Neutrophil (primary cell): ENCODE measurements at regions not wholly inside any gene's neighbourhood (a gene's known extent, or its start where the extent isn't known, plus 50 kb on each side); places are given as distances from the start of the nearest gene placed in this dataset.
"Not testable (repeated sequence)": the region's sequence is repeated elsewhere in the genome, so short reads cannot be mapped to it uniquely, and the experiment has no call there.

Source experiments
- H3K27ac ChIP-seq: fragments of 200-600 bp; sonication (generic); 2 replicates; pipeline ENCODE4 v1.5.1; 2016; ENCODE audit warnings: mild to moderate bottlenecking, moderate library complexity
- H3K27me3 ChIP-seq: fragments of 200-600 bp; sonication (generic); 2 replicates; pipeline ENCODE4 v1.6.0; 2016; ENCODE audit warnings: mild to moderate bottlenecking
- H3K36me3 ChIP-seq: fragments of 200-600 bp; sonication (generic); 2 replicates; pipeline ENCODE4 v1.5.1; 2017
- H3K4me1 ChIP-seq, 2 experiments: fragments of 200-600 bp in 1 of 2; sonication (generic) in 1 of 2; 1 replicate in 1 of 2; 2 replicates in 1 of 2; pipeline versions ENCODE4 v1.5.1 to v1.6.1; 2013 to 2016; ENCODE audit warnings: low read depth in 1 of 2, low read length in 1 of 2, mild to moderate bottlenecking in 1 of 2, moderate library complexity in 1 of 2; ENCODE audit not compliant: control insufficient read depth in 1 of 2, insufficient read depth in 1 of 2
- H3K4me3 ChIP-seq, 2 experiments: fragments of 200-600 bp in 1 of 2; sonication (generic) in 1 of 2; 1 replicate in 1 of 2; 2 replicates in 1 of 2; pipeline ENCODE4 v1.5.1; 2013 to 2016; ENCODE audit warnings: low read depth in 1 of 2, low read length in 1 of 2, mild to moderate bottlenecking in 1 of 2, moderate library complexity in 1 of 2
- H3K9me3 ChIP-seq: fragments of 200-600 bp; sonication (generic); 2 replicates; pipeline ENCODE4 v1.5.1; 2016
- TF ChIP-seq, protein P1 (sequence below): fragments of 200-600 bp; sonication (generic); IDR thresholded peaks from 2 replicates; pipeline ENCODE4 v1.5.1; 2016; ENCODE audit warnings: antibody characterized with exemption

DNA sequence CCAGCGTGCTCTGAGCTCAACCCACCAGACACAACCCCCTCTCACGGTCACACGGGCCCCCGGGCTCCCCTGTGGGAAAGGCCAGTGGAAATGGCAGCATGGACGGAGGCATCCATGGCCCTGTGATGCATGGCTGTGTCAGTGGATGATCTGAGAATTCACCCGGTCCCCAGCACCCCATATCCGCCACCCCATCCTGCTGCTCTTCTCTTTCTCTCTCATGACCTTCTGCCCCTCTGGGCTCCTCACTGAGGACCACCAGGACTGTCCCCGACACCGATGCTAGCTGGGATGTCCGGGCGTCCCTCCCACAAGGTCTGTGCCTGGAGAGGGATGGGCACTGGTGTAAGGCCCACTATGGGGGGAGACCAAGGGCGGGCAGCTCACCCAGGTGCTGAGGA, 282.2 kb downstream of the ADGRD1 start:
- Histone ChIP-seq H3K9me3 (no peaks in the 10 kb centered on the region), H3K36me3 (no peaks in the 10 kb centered on the region), H3K4me1 (no peaks in the 10 kb centered on the region), H3K27me3 (peaks cover 15% of the 10 kb centered on the region), H3K4me3 (no peak overlapping the region), H3K27ac (no peak overlapping the region)
- TF ChIP-seq, protein P1, sequence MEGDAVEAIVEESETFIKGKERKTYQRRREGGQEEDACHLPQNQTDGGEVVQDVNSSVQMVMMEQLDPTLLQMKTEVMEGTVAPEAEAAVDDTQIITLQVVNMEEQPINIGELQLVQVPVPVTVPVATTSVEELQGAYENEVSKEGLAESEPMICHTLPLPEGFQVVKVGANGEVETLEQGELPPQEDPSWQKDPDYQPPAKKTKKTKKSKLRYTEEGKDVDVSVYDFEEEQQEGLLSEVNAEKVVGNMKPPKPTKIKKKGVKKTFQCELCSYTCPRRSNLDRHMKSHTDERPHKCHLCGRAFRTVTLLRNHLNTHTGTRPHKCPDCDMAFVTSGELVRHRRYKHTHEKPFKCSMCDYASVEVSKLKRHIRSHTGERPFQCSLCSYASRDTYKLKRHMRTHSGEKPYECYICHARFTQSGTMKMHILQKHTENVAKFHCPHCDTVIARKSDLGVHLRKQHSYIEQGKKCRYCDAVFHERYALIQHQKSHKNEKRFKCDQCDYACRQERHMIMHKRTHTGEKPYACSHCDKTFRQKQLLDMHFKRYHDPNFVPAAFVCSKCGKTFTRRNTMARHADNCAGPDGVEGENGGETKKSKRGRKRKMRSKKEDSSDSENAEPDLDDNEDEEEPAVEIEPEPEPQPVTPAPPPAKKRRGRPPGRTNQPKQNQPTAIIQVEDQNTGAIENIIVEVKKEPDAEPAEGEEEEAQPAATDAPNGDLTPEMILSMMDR: no peak

DNA sequence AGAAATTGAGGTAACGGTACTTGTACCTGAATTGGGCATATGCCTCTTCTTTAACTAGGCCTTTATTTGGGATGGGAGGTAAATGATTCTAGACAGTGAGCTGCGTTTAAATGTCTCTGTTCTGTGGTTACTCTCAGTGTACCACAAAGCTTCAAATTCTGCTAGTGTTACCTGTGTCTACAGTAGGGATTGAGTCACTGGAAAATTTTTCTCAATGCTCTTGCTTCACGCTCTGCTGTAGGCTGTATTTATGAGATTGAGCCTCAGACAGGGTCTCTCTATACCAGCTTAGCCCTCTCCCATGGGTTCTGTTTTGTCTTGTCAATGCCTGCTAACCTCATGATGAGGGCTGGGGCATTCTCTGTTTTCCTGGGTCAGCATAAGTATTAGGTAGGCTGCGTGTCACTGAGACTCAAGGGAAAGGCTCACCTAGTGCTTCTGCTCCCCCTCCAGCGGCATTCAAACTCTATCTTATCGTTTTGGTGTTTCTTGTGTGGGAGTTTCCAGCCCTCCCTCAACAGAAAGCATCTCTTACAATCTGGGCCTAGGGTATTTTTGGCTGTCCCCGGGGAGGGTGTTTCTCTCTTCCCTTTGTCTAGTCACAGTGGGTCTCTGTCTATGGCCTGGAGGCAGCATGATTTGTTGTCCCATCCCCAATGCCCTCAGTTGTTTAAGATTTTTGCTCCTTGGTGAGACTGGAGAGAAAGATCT, 285.8 kb downstream of the ADGRD1 start:
- TF ChIP-seq, protein P1: no peak
- Histone ChIP-seq H3K4me1 (no peaks in the 10 kb centered on the region), H3K9me3 (no peaks in the 10 kb centered on the region), H3K4me3 (no peak overlapping the region), H3K36me3 (no peaks in the 10 kb centered on the region), H3K27ac (no peak overlapping the region), H3K27me3 (no peaks in the 10 kb centered on the region)

DNA sequence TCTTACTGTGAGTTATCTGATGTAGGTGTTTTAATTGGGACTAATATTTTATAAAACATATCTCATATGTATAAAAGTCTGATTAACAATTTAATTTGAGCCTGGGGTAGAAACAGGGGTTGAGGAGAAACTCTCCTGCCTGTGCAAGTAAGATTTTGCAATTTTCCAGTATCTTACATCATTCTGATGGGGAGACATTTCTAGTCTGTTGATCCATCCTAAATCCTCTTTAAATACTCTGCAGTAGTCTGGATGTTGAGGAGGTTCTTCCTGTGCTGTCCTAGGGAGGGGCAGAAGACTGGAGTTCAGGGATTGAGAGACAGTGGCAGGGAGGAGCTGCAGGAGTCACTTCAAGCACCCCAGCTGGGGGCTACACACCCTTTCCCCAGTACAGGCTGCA, 287.8 kb downstream of the ADGRD1 start:
- TF ChIP-seq, protein P1: no peak
- Histone ChIP-seq H3K36me3 (no peaks in the 10 kb centered on the region), H3K4me3 (no peak overlapping the region), H3K4me1 (no peaks in the 10 kb centered on the region), H3K27me3 (no peaks in the 10 kb centered on the region), H3K9me3 (no peaks in the 10 kb centered on the region), H3K27ac (no peak overlapping the region)

DNA sequence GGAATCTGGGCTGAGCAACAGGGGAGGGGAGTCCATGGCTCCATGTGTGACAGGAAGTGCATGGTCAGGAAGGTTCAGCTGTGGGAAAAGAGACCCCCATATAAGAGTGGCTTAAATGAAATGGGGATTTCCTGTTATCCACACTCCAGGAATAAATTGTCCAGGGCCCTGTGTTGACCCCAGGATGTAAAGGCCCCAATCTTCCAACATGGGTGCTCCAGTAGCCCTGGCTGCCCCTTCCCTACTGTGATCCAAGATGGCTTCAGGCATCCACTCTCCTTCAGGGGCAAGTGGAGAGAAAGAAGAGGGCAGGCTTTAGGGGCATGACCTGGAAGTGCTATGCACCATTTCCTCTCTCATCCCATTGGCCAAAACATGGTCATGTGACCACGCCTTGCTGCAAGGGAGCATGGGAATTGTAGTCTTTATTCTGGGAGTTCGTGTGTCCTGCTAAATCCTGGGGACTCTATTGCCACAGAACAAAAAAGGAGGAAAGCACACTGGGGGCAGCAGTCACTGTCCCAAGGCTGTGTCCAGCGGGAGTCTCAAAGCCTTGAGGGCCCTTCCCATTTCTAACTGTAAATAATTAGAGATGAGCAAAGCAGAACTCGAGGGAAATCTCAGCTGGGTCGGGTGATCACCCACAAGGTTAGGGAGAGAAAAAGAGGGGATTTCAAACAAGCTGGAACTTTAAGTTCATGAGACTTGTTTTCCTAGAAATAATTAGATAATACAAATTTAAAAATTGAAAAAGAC, 289.2 kb downstream of the ADGRD1 start:
- H3K4me3 ChIP-seq: no peak overlapping the region
- H3K27ac ChIP-seq: no peak overlapping the region

DNA sequence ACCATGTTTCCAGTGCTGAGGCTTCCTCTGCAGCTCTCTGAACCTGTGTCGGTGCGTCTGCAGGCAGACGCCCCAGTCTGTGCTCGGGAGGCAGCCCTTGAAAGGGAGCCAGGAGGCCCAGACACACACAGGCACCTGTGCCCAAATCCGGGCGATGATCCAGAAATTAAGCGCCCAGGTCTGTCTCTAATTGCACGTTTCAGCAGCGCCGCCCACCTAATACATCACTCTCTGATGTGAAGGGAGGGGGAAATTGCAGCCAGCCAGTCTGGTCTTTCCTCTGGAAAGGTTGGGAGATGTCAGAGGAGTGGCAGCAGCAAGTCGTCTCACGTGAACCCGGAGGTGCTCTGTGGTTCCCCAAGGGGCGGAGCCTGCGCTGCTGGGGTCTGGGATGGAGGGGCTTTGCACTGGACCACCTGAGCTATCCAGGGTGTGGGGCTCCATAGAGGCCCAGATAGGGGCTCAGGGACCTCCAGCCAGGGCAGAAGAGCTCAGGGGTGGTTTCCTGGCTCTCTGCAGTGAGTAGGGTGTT, 290.5 kb downstream of the ADGRD1 start:
- not testable (repeated sequence) for H3K36me3 ChIP-seq, H3K27me3 ChIP-seq, H3K27ac ChIP-seq, H3K4me1 ChIP-seq, H3K9me3 ChIP-seq, H3K4me3 ChIP-seq

More for the DNA sequence above, 289.2 kb downstream of the ADGRD1 start:
- Histone ChIP-seq H3K27me3 (no peaks in the 10 kb centered on the region), H3K9me3 (no peaks in the 10 kb centered on the region), H3K36me3 (no peaks in the 10 kb centered on the region), H3K4me1 (no peaks in the 10 kb centered on the region)
- TF ChIP-seq, protein P1: no peak

DNA sequence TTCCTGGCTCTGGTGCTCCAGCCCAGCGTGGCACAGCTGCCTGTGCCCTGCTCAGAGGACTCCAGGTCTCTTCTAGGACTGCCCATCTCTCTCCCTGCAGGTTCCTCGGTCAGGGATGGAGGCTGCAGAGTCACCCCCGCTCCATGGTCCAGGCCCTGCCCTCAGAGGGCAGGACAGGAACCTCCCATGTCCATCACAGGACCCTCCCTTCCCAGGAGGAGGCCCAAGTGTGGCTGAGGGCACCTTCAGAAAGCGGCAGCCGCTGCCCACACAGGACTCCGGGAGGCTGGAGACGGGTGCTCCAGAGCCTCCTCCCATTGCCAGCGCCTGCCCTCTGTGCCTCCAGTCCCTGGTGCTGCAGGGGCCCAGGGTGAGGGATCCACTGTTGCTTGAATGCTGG, 291.5 kb downstream of the ADGRD1 start:
- not testable (repeated sequence) for H3K9me3 ChIP-seq, H3K27me3 ChIP-seq, H3K4me1 ChIP-seq, H3K27ac ChIP-seq, H3K4me3 ChIP-seq, H3K36me3 ChIP-seq
